GM19438 (cell line): ENCODE measurements at regions not wholly inside any gene's neighbourhood (a gene's known extent, or its start where the extent isn't known, plus 50 kb on each side); places are given as distances from the start of the nearest gene placed in this dataset.

Experiments used
- ATAC-seq: cut with Tn5 transposase; IDR thresholded peaks from one replicate; pipeline ENCODE4 v1.9.1; 2021; ENCODE audit warnings: low read depth; ENCODE audit not compliant: unreplicated experiment

GRCh38 chr15:38671675-38672254 lies 107.2 kb upstream of the RASGRP1 start:
- ATAC-seq, result peak; percentile 50

- ATAC-seq, result no peak
These were observed 107.7 kb upstream of the RASGRP1 start for GRCh38 chr15:38672273-38672672.

GRCh38 chr15:38672814-38673670 lies 108.4 kb upstream of the RASGRP1 start:
- ATAC-seq, result peak; percentile 39

GRCh38 chr15:38674448-38674847 lies 109.8 kb upstream of the RASGRP1 start:
- no peak for ATAC-seq

- ATAC-seq, result no peak
These were observed 113.7 kb upstream of the RASGRP1 start for GRCh38 chr15:38678281-38678680.

- no peak for ATAC-seq
These were observed 116.2 kb upstream of the RASGRP1 start for GRCh38 chr15:38680775-38681174.

- ATAC-seq, result no peak
These were observed 117.7 kb upstream of the RASGRP1 start for GRCh38 chr15:38682363-38682762.

GRCh38 chr15:38682861-38683260 lies 118.2 kb upstream of the RASGRP1 start:
- peak; percentile 42 for ATAC-seq

- peak; percentile 81 for ATAC-seq
These were observed 119.0 kb upstream of the RASGRP1 start for GRCh38 chr15:38683382-38684242.

GRCh38 chr15:38684440-38685010 lies 119.9 kb upstream of the RASGRP1 start:
- no peak for ATAC-seq

GRCh38 chr15:38685686-38686339 lies 121.2 kb upstream of the RASGRP1 start:
- no peak for ATAC-seq

- ATAC-seq, result no peak
These were observed 122.7 kb upstream of the RASGRP1 start for GRCh38 chr15:38687340-38687739.

GRCh38 chr15:38687775-38688495 lies 123.3 kb upstream of the RASGRP1 start:
- ATAC-seq, result no peak

- ATAC-seq, result no peak
These were observed 124.1 kb upstream of the RASGRP1 start for GRCh38 chr15:38688761-38689160.

- no peak for ATAC-seq
These were observed 124.9 kb upstream of the RASGRP1 start for GRCh38 chr15:38689522-38689921.

- no peak for ATAC-seq
These were observed 125.6 kb upstream of the RASGRP1 start for GRCh38 chr15:38690216-38690615.

GRCh38 chr15:38690719-38691332 lies 126.2 kb upstream of the RASGRP1 start:
- no peak for ATAC-seq

GRCh38 chr15:38691377-38691776 lies 126.8 kb upstream of the RASGRP1 start:
- ATAC-seq, result no peak
